Sigmoid colon (tissue), 6 donors: ENCODE measurements at regions not wholly inside any gene's neighbourhood (a gene's known extent, or its start where the extent isn't known, plus 50 kb on each side); places are given as distances from the start of the nearest gene placed in this dataset.

Experiments
- DNase-seq: peaks from one replicate; pipeline ENCODE4 v3.0.0-alpha.2; 2019
- H3K27ac ChIP-seq, 4 donors: fragments of 200-600 bp; sonication (generic); one replicate each; pipeline ENCODE4 v1.5.1; 2016 to 2019; ENCODE audit warnings: mild to moderate bottlenecking in 1 of 4
- H3K27me3 ChIP-seq, 3 donors: fragments of 200-600 bp; sonication (generic); one replicate each; pipeline ENCODE4 v1.5.1; 2019; ENCODE audit warnings: mild to moderate bottlenecking in 1 of 3
- H3K36me3 ChIP-seq, 4 donors: fragments of 200-600 bp; sonication (generic); one replicate each; pipeline ENCODE4 v1.5.1; 2016 to 2019
- H3K4me1 ChIP-seq, 4 donors: fragments of 200-600 bp; sonication (generic); one replicate each; pipeline ENCODE4 v1.5.1; 2017 to 2019
- H3K4me3 ChIP-seq, 4 donors: fragments of 200-600 bp; sonication (generic); one replicate each; pipeline ENCODE4 v1.5.1; 2017 to 2019; ENCODE audit warnings: mild to moderate bottlenecking in 2 of 4, moderate library complexity in 1 of 4
- H3K9me3 ChIP-seq, 4 donors: fragments of 200-600 bp in 3 of 4; sonication (generic) in 3 of 4; one replicate each; pipeline versions ENCODE4 v1.5.1 to v1.6.1; 2013 to 2019
- CTCF ChIP-seq, 4 experiments: fragments of 450-650 bp in 3 of 4; fragments of 200-600 bp in 1 of 4; IDR thresholded peaks; one replicate each; pipeline ENCODE4 v1.5.1; 2016 to 2019; ENCODE audit warnings: antibody characterized with exemption in 4 of 4, mild to moderate bottlenecking in 3 of 4, moderate library complexity in 2 of 4
- EP300 ChIP-seq, 4 donors: sonication (generic); formaldehyde crosslinking; IDR thresholded peaks; one replicate each; pipeline ENCODE4 v1.6.1; 2017; ENCODE audit warnings: antibody characterized with exemption in 4 of 4
- POLR2A ChIP-seq, 2 donors: fragments of 450-650 bp; IDR thresholded peaks; one replicate each; pipeline ENCODE4 v1.6.1; 2016; ENCODE audit warnings: antibody characterized with exemption in 2 of 2, mild to moderate bottlenecking in 2 of 2, moderate library complexity in 2 of 2
- POLR2AphosphoS5 ChIP-seq, 4 donors: sonication (generic); formaldehyde crosslinking; IDR thresholded peaks; one replicate each; pipeline ENCODE4 v1.6.1; 2017; ENCODE audit warnings: antibody characterized with exemption in 4 of 4
- WGBS, 2 donors: extraction: QIAGEN DNeasy Blood & Tissue Kit; methylation state at CpG; one replicate each; pipeline ENCODE4 v1.1.7; 2013; 5-methylcytosine and 5-hydroxymethylcytosine counted together
- intact Hi-C: fragments of 100-400 bp; cut with DNase I; formaldehyde crosslinking; loops from one replicate; pipeline ENCODE4 v1.15.1; 2023
- donor health status: healthy with polysubstance abuse.
- donor health status: healthy.

- no peak for TF ChIP-seq POLR2AphosphoS5 (IDR thresholded peaks at IDR 0.05)
- DNase-seq, result no peak
- Histone ChIP-seq H3K4me3 (no peak overlapping the region), H3K9me3 (no peaks in the 10 kb centered on the region), H3K4me1 (no peaks in the 10 kb centered on the region), H3K36me3 (no peaks in the 10 kb centered on the region), H3K27me3 (no peaks in the 10 kb centered on the region), H3K27ac (no peak overlapping the region)
- intact Hi-C loops, result no loop called here
- 44 to 58% methylated on average over 1 of the region's 1 CpG for WGBS, 2 donors
Observed at GRCh38 chr13:66014771-66015170, 1215.4 kb downstream of the PCDH9 start.

GRCh38 chr13:66009241-66009640 is 1220.9 kb downstream of the PCDH9 start:
- TF ChIP-seq POLR2A (IDR thresholded peaks at IDR 0.05), result no peak
- TF ChIP-seq CTCF (IDR thresholded peaks at IDR 0.05), result no peak
- TF ChIP-seq POLR2AphosphoS5 (IDR thresholded peaks at IDR 0.05), result no peak
- no peak for TF ChIP-seq EP300 (IDR thresholded peaks at IDR 0.05)
- H3K27ac ChIP-seq, result no peak overlapping the region
- H3K36me3 ChIP-seq, result no peaks in the 10 kb centered on the region
- intact Hi-C loops, result no loop called here
- no peaks in the 10 kb centered on the region for H3K4me1 ChIP-seq
- 90 to 94% methylated on average over 30 of the region's 30 CpGs for WGBS, 2 donors
- no peaks in the 10 kb centered on the region for H3K9me3 ChIP-seq
- H3K27me3 ChIP-seq, result no peaks in the 10 kb centered on the region
- DNase-seq, result no peak
- H3K4me3 ChIP-seq, result no peak overlapping the region

DNA sequence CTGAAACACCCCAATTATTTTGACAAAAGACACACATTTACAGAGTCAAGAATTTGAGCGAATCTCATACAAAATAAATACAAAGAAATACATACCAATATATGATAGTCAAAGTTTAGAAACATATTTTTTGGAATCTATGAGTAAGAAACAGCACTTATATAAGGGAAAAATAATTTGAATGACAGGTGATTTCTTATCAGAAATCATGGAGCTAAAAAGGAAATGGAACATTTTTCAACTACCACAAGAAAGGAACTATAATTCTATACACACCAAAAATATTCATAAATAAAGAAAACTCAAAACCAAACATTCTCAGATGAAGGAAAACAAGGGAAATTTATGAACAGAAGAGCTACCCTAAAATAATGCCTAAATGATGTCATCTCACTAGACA is 1226.6 kb downstream of the PCDH9 start:
- no peaks in the 10 kb centered on the region for H3K9me3 ChIP-seq
- 61 to 86% methylated on average over 1 of the region's 1 CpG for WGBS, 2 donors
- intact Hi-C loops, result no loop called here

GRCh38 chr13:66001140-66001539 is 1229.0 kb downstream of the PCDH9 start:
- intact Hi-C loops, result no loop called here
- H3K4me1 ChIP-seq, result no peaks in the 10 kb centered on the region
- no peaks in the 10 kb centered on the region for H3K9me3 ChIP-seq
- TF ChIP-seq POLR2AphosphoS5 (IDR thresholded peaks at IDR 0.05), result no peak
- TF ChIP-seq CTCF (IDR thresholded peaks at IDR 0.05), result no peak
- TF ChIP-seq POLR2A (IDR thresholded peaks at IDR 0.05), result no peak
- no peak for TF ChIP-seq EP300 (IDR thresholded peaks at IDR 0.05)
- WGBS, 2 donors, result 27 to 58% methylated on average over 1 of the region's 1 CpG
- DNase-seq, result no peak
- H3K36me3 ChIP-seq, result no peaks in the 10 kb centered on the region
- no peak overlapping the region for H3K4me3 ChIP-seq
- H3K27ac ChIP-seq, result no peak overlapping the region
- H3K27me3 ChIP-seq, result no peaks in the 10 kb centered on the region

More for the DNA sequence above, 1226.6 kb downstream of the PCDH9 start:
- no peaks in the 10 kb centered on the region for H3K27me3 ChIP-seq
- no peak overlapping the region for H3K27ac ChIP-seq
- no peaks in the 10 kb centered on the region for H3K4me1 ChIP-seq
- no peak for DNase-seq
- no peak for TF ChIP-seq EP300 (IDR thresholded peaks at IDR 0.05)
- no peak for TF ChIP-seq CTCF (IDR thresholded peaks at IDR 0.05)
- no peak for TF ChIP-seq POLR2AphosphoS5 (IDR thresholded peaks at IDR 0.05)
- TF ChIP-seq POLR2A (IDR thresholded peaks at IDR 0.05), result no peak
- H3K36me3 ChIP-seq, result no peaks in the 10 kb centered on the region
- no peak overlapping the region for H3K4me3 ChIP-seq

- DNase-seq, result no peak
- H3K4me1 ChIP-seq, result no peaks in the 10 kb centered on the region
- intact Hi-C loops, result no loop called here
- no peak overlapping the region for H3K4me3 ChIP-seq
- WGBS, 2 donors, result 75 to 87% methylated on average over 1 of the region's 1 CpG
- TF ChIP-seq POLR2AphosphoS5 (IDR thresholded peaks at IDR 0.05) (no peak), CTCF (IDR thresholded peaks at IDR 0.05) (no peak), EP300 (IDR thresholded peaks at IDR 0.05) (no peak), POLR2A (IDR thresholded peaks at IDR 0.05) (no peak)
- H3K27me3 ChIP-seq, result no peaks in the 10 kb centered on the region
- H3K27ac ChIP-seq, result no peak overlapping the region
- no peaks in the 10 kb centered on the region for H3K9me3 ChIP-seq
- H3K36me3 ChIP-seq, result no peaks in the 10 kb centered on the region
Observed at GRCh38 chr13:65999411-65999810, 1230.7 kb downstream of the PCDH9 start.
